ENCODE measurements at regions not wholly inside any gene's neighbourhood (a gene's known extent, or its start where the extent isn't known, plus 50 kb on each side); places are given as distances from the start of the nearest gene placed in this dataset.

DNA sequence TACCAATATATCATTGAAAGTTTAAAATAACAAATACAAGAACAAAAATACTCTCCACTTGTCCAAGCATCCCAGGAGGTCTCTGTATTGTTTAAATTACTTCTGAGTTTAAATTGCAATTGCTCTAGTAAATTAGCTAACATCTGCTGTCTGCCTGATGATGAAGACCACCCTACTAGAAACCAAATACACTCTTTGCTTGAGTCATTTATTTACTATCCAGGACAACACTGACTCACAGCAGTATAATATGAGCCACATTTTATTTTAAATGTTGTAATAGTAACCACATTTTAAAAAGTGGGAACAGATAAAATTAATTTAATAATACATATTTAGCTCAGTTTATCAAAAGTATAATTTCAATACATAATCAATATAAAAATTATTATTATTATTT lies 62.9 kb upstream of the EEA1 start:
- Histone ChIP-seq H3K4me3 (no peak overlapping the region), H3K27me3 (no peaks in the 10 kb centered on the region), H3K36me3 (no peaks in the 10 kb centered on the region), H3K9me3 (no peaks in the 10 kb centered on the region), H3K27ac (no peak overlapping the region), H3K4me1 (no peaks in the 10 kb centered on the region)
- intact Hi-C loops (cut with DNase I; ENCODE audit: low total_unique reads): no loop called here
- no peak for DNase-seq
- TF ChIP-seq POLR2A (IDR thresholded peaks at IDR 0.05) (no peak), CTCF (IDR thresholded peaks at IDR 0.05) (no peak)

GRCh38 chr12:92993259-92993658 lies 64.2 kb upstream of the EEA1 start:
- H3K9me3 ChIP-seq: no peaks in the 10 kb centered on the region
- TF ChIP-seq CTCF (IDR thresholded peaks at IDR 0.05): no peak
- no peak for TF ChIP-seq POLR2A (IDR thresholded peaks at IDR 0.05)
- no peak overlapping the region for H3K4me3 ChIP-seq
- no peaks in the 10 kb centered on the region for H3K27me3 ChIP-seq
- no peaks in the 10 kb centered on the region for H3K36me3 ChIP-seq
- DNase-seq: no peak
- no peak overlapping the region for H3K27ac ChIP-seq
- intact Hi-C loops (cut with DNase I; ENCODE audit: low total_unique reads): no loop called here
- H3K4me1 ChIP-seq: no peaks in the 10 kb centered on the region

DNA sequence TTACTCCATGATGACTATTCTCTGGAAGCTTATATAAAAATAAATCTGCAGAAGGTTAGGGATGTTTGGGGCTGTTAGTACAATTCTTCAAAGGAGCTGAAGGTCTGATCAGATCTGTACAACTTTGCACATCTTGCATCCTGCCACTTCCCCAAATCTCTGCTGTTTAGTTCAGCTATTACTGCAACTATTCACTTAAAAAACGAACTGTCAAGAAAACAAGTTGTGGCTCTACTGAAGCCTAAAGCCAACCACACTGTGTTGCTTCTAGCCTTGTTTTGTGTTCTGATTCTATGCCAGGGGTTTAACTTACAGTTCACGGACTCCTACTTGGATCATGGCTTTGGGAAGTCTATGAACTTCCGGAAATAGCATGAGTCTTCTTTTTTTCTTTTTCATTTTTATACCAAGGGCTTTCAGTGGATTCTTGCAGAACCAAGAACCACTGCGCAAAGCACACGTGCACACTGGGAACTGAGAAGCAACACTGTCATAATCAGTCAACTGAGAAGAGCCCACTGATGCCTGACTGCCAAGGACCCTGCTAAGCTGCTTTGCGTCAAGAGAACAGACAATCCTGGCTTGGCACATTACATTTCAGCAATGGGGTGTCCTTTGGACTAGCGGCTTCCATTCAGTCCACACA lies 66.3 kb upstream of the EEA1 start:
- no peak for TF ChIP-seq CTCF (IDR thresholded peaks at IDR 0.05)
- intact Hi-C loops (cut with DNase I; ENCODE audit: low total_unique reads): no loop called here
- no peaks in the 10 kb centered on the region for H3K9me3 ChIP-seq
- no peaks in the 10 kb centered on the region for H3K4me1 ChIP-seq
- H3K4me3 ChIP-seq: no peak overlapping the region
- no peaks in the 10 kb centered on the region for H3K36me3 ChIP-seq
- no peak for DNase-seq
- no peaks in the 10 kb centered on the region for H3K27me3 ChIP-seq
- H3K27ac ChIP-seq: no peak overlapping the region

GRCh38 chr12:93000026-93000425 lies 70.9 kb upstream of the EEA1 start:
- intact Hi-C loops (cut with DNase I; ENCODE audit: low total_unique reads): no loop called here
- Histone ChIP-seq H3K4me1 (no peaks in the 10 kb centered on the region), H3K27ac (no peak overlapping the region)

GRCh38 chr12:93001407-93001806 lies 72.3 kb upstream of the EEA1 start:
- Histone ChIP-seq H3K4me1 (no peaks in the 10 kb centered on the region), H3K4me3 (no peak overlapping the region), H3K36me3 (no peaks in the 10 kb centered on the region), H3K27ac (no peak overlapping the region), H3K27me3 (no peaks in the 10 kb centered on the region), H3K9me3 (no peaks in the 10 kb centered on the region)
- intact Hi-C loops (cut with DNase I; ENCODE audit: low total_unique reads): no loop called here
- TF ChIP-seq CTCF (IDR thresholded peaks at IDR 0.05) (no peak), POLR2A (IDR thresholded peaks at IDR 0.05) (no peak)
- no peak for DNase-seq

More at GRCh38 chr12:93000026-93000425, 70.9 kb upstream of the EEA1 start:
- H3K36me3 ChIP-seq: no peaks in the 10 kb centered on the region
- no peaks in the 10 kb centered on the region for H3K27me3 ChIP-seq
- no peak for DNase-seq
- no peaks in the 10 kb centered on the region for H3K9me3 ChIP-seq
- TF ChIP-seq POLR2A (IDR thresholded peaks at IDR 0.05): no peak
- no peak for TF ChIP-seq CTCF (IDR thresholded peaks at IDR 0.05)
- no peak overlapping the region for H3K4me3 ChIP-seq

All from uterus (tissue), 3 donors.